Activated CD4-positive, CD25-positive, alpha-beta regulatory T cell (primary cell): ENCODE measurements at regions not wholly inside any gene's neighbourhood (a gene's known extent, or its start where the extent isn't known, plus 50 kb on each side); places are given as distances from the start of the nearest gene placed in this dataset.

ENCODE experiments used
- DNase-seq, 4 experiments: peaks; one replicate each; lab custom pipeline; 2025; lab: John Stamatoyannopoulos, UW

DNA sequence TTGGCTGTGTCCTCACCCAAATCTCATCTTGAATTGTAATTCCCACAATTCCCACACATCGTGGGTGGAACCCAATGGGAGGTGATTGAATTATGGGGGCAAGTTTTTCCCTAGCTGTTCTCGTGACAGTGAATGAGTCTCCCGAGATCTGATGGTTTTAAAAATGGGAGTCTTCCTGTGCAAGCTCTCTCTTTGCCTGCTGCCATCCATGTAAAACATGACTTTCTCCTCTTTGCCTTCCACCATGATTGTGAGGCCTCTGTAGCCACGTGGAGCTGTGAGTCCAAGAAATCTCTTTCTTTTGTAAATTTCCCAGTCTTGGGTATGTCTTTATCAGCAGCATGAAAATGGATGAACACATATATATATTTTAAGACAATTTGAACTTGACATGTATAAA lies 285.4 kb downstream of the BAMBI start:
- DNase-seq: no peak

DNA sequence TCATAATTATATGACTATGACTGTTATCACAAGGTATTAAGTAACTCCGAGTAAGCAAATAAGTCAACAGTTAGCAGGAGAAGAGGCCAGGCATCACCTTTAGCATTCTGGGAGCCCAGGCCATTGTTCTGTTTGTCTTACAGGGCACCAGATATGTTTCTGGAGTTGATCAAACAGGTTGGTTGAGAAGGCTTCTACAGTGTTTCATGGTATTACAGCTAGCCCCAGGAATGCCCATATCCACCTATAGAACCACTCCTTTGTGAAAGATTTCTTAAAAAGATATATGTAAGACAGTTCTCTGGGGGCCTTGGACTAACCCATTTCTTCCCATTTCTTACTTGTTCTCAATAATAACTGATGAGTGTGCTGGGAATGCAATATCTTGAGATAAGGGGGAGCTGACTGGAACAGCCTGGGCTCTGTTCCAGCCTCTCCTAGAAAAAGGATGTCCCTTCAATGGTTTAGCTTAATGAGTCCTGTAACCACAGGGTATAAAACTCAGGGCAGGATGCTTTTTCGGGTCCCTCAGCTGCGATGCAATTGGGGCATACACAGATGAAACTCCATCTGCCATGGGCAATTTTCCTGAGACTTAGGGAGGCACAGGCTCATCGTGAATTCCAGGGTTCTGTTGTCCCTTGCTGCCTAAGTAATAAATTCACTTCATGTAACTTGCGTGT lies 286.4 kb downstream of the BAMBI start:
- DNase-seq: no peak

DNA sequence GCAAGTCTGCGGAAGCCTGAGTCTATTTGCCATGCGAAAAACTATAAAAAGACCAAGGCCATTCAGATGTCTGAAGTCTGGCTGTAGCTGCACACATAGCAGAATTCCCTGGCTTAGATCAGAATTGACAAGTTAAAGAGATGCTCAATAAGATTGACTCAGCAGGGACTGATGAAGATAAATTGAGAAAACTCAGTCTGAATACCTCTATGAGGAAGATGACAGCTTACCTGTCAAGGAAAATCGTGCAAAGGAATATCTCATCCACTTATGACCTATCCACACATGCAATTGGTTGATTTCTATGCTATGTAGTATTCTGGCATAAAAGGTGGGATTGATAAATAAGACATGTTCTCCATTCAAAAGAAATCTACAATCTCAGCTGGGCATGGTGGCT lies 288.6 kb downstream of the BAMBI start:
- no peak for DNase-seq

DNA sequence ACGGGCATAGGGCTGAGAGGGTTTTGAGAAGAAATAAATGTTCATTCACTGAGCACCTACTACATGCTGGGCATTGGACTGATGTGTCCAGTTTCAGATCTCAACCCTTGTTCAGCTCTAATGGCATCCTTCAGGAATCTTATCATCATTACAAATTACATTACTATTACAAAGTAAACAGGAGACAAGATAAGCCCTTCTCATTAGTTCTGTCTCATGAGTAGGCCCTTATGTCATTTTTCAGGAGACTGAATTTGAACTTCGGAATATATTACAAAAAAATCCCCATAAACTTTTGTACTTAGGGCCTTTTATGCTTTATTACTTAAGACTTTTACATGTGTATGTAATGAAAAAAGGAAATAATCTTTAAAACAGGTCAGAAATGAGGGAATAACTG lies 289.7 kb downstream of the BAMBI start:
- no peak for DNase-seq

DNA sequence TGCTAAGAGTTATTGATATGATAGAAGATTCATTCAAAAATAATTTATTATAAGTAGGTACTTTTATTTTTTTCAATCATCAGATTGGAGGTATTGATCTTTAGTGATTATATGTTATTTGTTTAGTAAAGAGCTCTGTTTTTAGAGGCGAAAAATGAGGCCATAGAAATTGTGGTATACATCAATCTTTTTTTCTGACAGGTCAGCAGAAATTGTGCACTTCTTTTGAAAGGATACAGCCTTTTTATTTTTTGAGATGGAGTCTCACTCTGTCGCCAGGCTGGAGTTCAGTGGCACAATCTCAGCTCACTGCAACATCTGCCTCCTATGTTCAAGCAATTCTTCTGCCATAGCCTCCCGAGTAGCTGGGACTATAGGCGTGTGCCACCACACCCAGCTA lies 292.1 kb downstream of the BAMBI start:
- no peak for DNase-seq

DNA sequence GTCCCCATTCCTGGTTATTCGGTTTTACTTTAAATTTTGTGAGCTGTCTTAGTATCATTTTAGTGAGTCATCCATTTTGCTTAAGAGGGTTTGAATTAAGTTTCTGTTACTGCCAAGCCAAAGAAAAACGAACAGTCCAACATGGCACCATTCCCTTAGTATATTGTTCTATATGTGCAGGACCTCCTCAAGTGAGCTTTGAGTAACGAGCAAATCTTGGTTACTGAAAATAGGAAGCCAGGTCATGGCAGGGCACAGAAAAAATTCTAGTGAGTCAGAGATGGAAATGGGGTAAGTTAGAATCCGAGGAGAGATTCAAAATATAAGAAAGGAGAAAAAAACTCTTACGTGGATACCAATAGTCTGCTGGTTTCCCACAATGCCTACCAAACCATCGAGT lies 292.9 kb downstream of the BAMBI start:
- no peak for DNase-seq

DNA sequence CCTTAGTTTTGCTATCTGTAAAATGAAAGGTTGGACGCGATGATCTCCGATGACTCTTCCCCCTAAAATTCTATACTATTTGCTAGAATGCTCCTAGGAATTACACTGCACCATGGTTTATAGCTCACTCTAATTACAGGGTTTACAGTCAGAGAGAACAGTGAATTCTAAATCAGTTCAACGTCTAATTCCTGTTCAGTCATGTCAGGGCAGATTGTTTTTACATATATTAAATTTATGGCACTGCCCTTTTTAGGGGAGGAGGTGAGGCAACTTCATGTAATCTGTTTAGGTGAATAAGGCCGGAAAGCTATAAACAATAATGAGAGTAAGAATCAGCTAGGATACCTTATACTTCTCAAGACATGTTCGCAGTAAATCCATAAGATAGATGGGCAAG lies 293.9 kb downstream of the BAMBI start:
- no peak for DNase-seq

DNA sequence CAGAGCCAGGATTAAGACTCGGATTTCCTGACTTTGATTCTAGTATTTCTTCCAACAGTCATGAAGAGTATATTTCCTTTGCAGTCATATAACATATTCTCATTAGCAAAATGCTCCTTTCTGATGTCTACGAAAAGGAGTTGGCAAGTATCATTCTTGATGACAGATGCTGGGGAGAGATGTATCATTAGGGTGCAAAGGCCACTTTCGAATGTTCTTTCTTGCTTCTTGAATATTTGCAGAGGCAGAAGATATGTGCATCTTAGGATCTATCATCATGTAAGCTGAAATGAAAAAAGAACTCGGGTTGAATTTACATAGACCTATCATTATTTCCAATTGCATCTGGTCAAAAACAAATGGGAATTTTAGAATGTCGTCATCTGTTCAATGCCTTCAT lies 294.4 kb downstream of the BAMBI start:
- DNase-seq: no peak

DNA sequence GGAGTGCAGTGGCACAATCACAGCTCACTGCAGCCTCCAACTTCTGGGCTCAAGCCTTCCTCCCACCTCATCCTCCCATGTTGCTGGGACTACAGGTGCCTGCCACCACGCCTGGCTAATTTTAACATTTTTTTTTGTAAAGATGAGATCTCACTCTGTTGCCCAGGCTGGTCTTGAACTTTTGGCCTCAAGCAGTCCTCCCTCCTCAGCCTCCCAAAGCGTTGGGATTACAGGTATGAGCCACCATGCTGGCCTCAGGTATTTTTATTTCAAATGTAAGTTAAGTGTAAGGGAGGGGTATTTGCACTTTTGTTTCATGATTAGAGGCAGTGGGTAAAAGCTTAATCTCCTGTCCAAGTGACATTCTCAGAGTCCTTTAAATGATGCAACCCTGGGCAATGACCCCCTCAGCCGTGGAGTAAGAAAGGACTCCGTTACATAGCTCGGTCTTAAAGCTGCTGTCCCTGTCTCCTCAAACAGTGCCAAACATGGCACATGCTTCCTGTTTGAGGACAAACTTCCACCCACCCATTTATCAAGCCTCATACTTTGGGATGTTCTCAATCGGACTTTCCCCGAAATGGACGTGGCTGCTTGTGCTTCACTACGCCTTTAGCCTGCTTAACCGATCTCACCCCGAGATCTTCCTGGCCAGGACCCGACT lies 296.1 kb downstream of the BAMBI start:
- no peak for DNase-seq

DNA sequence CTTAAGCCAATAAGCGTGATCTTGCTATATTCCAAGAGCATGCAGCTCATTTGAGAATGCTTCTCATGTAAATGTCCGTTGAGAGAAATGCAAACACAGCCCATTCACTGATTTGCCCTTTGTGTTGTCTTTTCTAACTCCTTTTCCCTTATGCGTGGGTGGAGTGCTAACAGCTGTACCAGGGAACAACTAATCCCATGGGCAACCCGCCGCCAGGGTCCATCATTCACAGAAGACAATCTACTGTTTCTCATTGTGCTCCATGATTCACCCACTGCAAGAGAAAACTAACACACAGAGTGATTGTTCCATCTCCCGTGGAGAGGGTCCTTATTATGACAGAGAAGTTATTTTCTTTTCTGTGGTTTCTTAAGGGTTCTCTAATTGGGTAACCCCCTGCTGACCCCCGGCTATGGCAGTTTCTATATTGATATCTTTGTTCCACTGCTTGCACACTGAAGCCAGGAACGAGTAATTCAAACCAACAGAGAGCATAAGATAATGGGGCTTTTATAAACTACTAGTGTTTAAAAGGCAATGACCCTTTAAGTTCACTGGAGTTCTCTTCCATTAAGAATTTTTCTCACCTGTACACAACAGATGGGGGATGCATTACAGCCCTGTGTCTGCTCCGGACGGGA lies 298.7 kb downstream of the BAMBI start:
- no peak for DNase-seq

DNA sequence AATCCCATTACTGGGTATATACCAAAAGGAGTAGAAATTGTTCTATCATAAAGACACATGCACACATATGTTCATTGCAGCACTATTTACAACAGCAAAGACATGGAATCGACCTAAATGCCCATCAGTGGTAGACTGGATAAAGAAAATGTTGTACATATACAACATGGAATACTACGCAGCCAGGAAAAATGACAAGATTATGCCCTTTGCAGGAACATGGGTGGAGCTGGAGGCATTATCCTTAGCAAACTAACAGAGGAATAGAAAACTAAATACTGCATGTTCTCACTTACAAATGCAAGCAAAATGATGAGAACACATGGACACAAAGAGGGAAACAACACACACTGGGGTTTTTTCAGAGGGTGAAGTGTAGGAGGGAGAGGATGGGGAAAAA lies 300.2 kb downstream of the BAMBI start:
- no peak for DNase-seq

DNA sequence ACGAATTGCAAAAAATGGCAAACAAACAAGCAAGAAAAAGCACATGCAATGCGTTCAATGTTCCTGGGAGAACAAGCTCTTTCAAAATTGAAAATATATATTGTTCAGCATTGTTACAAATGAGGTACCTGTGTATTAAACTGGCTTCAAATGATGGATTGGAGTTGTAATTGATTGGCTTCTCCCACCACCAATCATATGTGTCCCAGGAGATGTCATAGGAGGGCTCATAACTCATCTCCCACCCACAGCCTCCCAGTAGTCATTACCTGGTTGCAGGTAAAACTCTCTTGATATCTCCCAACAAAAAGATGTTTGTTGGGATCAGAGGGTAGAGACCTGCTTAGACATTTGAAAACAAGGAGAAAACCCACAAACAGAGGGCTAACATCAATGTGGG lies 302.9 kb downstream of the BAMBI start:
- no peak for DNase-seq

DNA sequence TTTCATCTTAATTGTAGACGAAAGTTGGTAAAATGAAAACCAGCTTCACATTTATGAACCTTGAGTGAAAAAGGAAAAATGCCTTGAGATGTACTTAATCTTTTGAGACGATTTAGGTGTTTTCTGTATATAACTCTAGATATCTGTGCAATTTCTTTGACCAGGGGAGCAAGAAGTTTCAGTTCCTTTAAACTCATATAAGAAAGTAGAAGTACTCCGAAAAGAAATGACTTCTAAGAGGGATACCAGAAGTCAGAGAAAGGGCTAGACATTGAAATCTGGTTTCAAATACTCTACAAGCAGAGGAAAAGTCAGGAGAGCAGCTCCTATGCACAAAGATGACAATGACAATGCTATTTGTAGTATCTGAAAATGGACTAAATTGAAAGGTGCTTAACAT lies 303.7 kb downstream of the BAMBI start:
- DNase-seq: no peak

DNA sequence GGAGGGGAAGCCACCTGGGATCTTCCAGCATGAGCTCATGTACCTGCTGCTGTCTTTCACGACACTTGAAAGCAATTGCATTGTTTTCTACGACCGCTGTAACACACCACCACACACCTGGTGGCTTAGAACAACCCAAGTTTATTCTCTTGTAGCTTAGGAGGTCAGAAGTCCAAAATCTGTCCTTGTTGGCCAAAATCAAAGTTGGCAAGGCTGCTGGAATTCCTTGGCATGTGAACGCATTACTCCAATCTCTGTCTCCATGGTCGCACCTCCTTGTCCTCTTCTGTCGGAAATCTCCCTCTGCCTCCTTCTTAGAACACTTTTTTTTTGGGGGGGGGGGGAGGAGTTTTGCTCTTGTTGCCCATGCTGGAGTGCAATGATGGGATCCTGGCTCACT lies 305.7 kb downstream of the BAMBI start:
- no peak for DNase-seq

DNA sequence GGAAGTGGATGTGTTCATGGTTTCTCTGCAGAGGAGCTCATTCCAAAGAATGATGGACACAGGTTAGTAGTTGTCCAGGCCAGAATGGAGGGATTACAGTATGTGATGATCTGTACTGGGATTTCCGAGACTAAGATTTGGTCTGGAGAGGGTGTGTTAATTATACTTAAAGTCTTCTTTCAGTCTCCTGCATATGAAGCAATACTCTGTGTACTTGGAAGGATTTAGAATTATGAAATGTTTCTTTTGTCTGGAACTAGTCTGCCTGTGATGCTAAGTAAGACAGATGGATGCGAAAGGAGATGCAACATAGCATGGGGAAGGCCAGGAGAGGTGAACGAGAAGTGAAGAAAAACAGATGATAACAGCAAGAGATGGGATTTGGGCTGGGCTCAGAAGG lies 305.1 kb upstream of the LYZL1 start:
- DNase-seq: no peak

DNA sequence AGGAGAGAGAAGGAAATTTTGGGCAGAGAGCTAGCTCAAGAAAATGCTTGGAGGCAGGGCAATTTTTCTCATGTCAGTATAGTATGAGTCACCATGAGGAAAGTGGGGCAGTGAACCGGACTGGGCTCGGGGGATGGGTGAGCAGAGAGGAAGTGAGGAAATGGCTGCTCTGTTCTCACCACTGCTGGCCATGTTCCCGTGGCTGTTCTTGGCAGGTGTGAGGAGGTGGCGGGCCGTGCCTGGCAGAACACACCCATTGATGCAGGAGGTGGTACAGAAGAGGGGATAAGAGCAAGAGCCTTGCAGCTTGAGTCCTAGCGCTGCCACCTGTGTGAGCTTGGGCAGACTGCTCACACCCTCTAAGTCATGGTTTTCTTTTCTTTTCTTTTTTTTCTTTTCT lies 304.4 kb upstream of the LYZL1 start:
- no peak for DNase-seq

DNA sequence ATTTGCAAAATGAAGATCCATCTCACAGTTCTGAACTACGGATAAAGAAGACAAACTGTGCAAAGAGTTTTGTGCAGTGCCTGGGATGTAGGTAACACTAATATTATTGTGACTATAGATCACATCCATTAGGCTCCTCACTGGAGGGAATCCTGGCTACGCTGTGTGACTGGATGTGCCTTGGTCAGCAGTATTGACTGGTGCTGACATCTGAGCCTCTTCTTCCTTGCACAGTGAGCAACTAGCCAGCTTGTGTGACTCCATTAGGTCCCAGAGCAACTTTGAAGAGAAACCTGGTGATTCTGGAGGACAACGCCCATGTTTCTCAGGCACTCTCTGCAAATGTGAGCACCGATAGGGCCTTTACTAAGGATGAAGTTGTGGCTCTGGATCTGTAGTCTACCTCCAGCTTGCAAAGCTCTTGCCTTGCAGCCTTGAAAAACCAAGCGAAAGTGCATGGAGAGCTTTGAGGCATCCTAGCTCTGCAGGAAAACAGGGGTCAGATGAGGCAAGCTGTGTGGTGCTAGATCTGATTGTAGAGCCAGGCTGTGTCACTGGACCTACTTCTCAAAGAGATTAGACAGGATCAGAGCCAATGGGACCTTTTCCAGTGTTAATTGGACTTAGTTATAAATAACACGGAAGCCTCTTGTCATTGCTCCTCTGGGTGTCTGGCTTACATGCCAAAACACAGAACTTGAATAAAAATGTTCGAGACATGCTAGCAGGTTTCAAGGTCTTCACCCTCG lies 303.6 kb upstream of the LYZL1 start:
- no peak for DNase-seq

DNA sequence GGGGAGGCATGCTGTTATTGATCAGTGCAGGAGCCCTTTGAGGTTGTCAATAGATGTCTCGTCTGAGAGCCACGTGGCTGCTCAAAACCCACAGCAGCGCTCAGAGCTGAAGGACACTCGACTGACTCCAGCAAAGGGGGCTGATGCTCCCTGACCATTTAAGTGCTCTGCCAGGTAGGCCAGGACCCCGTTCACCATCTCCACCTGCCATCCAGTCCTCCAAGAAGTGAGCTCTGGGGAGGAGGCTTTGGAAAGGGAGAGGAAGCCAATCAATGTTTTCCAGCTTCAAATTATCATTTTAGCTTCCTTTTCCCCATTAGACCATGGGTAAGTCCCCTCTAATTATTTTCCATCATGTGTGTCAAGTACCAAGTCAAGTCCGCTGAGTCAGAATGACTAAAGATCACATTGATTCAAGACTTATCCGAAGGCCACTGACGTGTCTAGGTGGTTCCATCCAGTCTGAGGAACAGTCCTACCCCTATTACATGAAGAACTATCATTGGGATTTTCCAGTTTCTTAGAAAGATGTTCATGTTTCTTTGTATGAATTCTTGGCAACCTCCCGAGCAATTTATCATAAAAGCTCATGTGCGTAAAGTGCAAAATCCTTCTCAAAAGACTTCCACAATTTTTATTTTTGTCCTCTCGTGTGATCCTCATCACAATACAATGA lies 302.6 kb upstream of the LYZL1 start:
- no peak for DNase-seq

DNA sequence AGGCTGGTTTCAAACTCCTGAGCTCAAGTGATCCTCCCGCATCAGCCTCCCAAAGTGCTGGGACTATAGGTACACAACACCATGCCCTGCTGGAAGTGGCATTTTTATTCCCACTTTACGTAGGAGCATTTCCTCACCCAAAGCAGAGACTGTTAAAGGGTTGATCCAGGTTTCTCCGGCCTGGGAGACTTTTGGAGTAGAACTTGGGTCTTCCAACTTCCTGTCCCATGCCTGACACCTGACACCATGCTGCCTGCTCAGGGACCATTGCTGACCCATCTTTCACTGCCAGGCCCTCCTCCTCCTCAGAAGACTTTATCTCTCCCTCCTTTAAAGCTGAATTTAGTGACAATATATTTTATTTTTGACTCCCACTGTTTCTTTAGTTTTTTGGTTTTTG lies 302.0 kb upstream of the LYZL1 start:
- DNase-seq: no peak

DNA sequence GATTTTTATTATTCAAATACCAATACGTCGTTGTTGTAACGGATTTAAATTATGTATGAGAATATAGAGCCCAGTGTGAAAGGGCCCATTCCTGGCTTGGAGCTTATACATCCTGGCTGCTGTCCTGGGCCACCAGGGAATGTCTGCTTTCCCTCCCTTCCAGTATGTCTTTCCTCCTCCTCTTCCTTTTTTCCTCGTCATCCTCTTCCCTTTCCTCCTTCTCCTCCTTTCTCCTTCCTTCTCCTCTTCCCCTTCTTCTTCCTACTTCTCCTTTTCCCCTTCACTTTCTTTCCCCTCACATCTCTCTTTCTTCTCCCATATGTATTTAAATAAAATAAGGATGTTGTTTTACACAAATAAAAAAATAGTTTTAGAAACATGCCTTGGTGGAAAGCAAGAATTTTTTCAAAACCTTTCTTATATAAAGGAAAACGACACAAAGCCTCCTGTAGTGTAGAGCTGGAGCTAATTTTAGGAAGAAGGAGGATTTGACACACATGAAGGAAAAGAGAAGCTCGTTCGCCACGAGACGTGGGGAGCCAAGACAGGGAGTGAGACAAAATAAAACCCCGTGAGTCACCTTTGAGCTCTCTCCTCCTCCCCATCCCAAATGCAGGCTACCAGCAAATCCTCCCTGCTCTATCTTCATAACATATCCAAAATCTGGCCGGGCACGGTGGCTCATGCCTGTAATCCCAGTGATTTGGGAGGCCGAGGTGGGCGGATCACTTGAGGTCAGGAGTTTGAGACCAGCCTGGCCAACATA lies 301.1 kb upstream of the LYZL1 start:
- no peak for DNase-seq

DNA sequence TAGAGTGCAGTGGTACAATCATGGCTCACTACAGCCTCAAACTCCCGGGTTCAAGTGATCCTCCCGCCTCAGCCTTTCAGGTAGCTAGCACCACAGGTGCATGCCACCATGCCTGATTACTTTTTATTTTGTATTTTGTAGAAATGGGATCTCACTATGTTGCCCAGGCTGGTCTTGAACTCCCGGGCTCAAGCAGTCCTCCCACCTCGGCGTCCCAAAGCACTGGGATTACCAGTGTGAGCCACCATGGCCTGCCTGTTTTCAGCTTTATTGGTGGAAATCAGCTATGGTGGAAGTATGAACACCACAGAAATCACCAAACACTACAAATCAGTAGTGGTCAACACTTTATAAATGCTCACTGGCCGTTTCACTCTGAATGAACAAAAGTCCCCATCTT lies 299.9 kb upstream of the LYZL1 start:
- no peak for DNase-seq
